H1 (cell line): ENCODE measurements at regions not wholly inside any gene's neighbourhood (a gene's known extent, or its start where the extent isn't known, plus 50 kb on each side); places are given as distances from the start of the nearest gene placed in this dataset.

Experiments used
- CTCF ChIA-PET: fragments of 300-600 bp; sonication (Branson Sonifier 250); formaldehyde crosslinking; loops from one replicate; lab custom pipeline; 2021; ENCODE audit not compliant: partially characterized antibody; lab: Charles Lee
- POLR2A ChIA-PET: fragments of 300-600 bp; sonication (Branson Sonifier 250); formaldehyde crosslinking; loops from one replicate; lab custom pipeline; 2021; ENCODE audit warnings: inconsistent platforms; ENCODE audit not compliant: partially characterized antibody; lab: Charles Lee
- DNase-seq, 2 experiments: peaks; one replicate each; pipeline versions ENCODE4 v3.0.0 to v3.0.0-alpha.2; 2010 to 2022; ENCODE audit warnings: low spot score in 2 of 2, low read depth in 1 of 2, mixed read lengths in 1 of 2
- FAIRE-seq: peaks from 2 replicates; lab custom pipeline; 2011; peaks lifted over from hg19 to GRCh38; lab: Jason Lieb, UNC
- H2AFZ ChIP-seq: 2 replicates; pipeline ENCODE4 v1.8.1; 2012; ENCODE audit warnings: low read length, inconsistent platforms
- H2AK5ac ChIP-seq: 2 replicates; pipeline ENCODE4 v1.6.1; 2013; ENCODE audit warnings: low read depth, low read length
- H2BK120ac ChIP-seq: replicated peaks from 2 replicates; pipeline ENCODE3; 2013; ENCODE audit warnings: low read depth, low read length, inconsistent platforms
- H2BK12ac ChIP-seq: 2 replicates; pipeline ENCODE4 v1.6.1; 2013; ENCODE audit warnings: low read depth, low read length
- H2BK15ac ChIP-seq: 2 replicates; pipeline ENCODE4 v1.6.1; 2013; ENCODE audit warnings: low read length
- H2BK20ac ChIP-seq: 2 replicates; pipeline ENCODE4 v1.6.1; 2013; ENCODE audit warnings: low read length
- H2BK5ac ChIP-seq: 2 replicates; pipeline ENCODE4 v1.6.1; 2013; ENCODE audit warnings: low read depth, low read length
- H3K14ac ChIP-seq: 2 replicates; pipeline ENCODE4 v1.6.1; 2013; ENCODE audit warnings: inconsistent platforms; ENCODE audit not compliant: insufficient read length
- H3K18ac ChIP-seq: 2 replicates; pipeline ENCODE4 v1.6.1; 2013; ENCODE audit warnings: low read length; ENCODE audit errors: extremely low read depth
- H3K23ac ChIP-seq: 2 replicates; pipeline ENCODE4 v1.6.1; 2013; ENCODE audit warnings: inconsistent platforms; ENCODE audit not compliant: insufficient read length
- H3K23me2 ChIP-seq: 2 replicates; pipeline ENCODE4 v1.6.1; 2013; ENCODE audit warnings: low read depth, low read length
- H3K27ac ChIP-seq: 2 replicates; pipeline ENCODE4 v1.6.1; 2011; ENCODE audit warnings: low read depth, low read length, inconsistent platforms
- H3K27me3 ChIP-seq, 4 experiments: replicated peaks in 1 of 4; 1 replicate in 1 of 4; 2 replicates in 3 of 4; pipeline versions ENCODE4 v1.6.1 to v1.8.1; 2011 to 2013; ENCODE audit warnings: low read length in 3 of 4, mild to moderate bottlenecking in 3 of 4, inconsistent platforms in 2 of 4, mixed read lengths in 2 of 4, moderate library complexity in 1 of 4; ENCODE audit not compliant: control insufficient read depth in 3 of 4, insufficient read depth in 3 of 4; ENCODE audit errors: extremely low read depth in 1 of 4
- H3K36me3 ChIP-seq, 4 experiments: 2 replicates each; pipeline versions ENCODE4 v1.6.1 to v1.8.1; 2011 to 2013; ENCODE audit warnings: mild to moderate bottlenecking in 4 of 4, low read length in 3 of 4, moderate library complexity in 2 of 4, control low read depth in 1 of 4, inconsistent platforms in 1 of 4; ENCODE audit not compliant: insufficient read depth in 4 of 4, control insufficient read depth in 2 of 4
- H3K4ac ChIP-seq: replicated peaks from 2 replicates; pipeline ENCODE3; 2013; ENCODE audit warnings: low read length, low read depth, mixed read lengths, inconsistent platforms; ENCODE audit not compliant: insufficient read length
- H3K4me1 ChIP-seq, 4 experiments: replicated peaks in 1 of 4; 1 replicate in 1 of 4; 2 replicates in 3 of 4; pipeline versions ENCODE4 v1.6.1 to v1.8.1; 2011 to 2013; ENCODE audit warnings: low read length in 3 of 4, inconsistent platforms in 2 of 4, mixed read lengths in 1 of 4; ENCODE audit not compliant: insufficient read depth in 4 of 4, control insufficient read depth in 3 of 4
- H3K4me2 ChIP-seq, 2 experiments: 2 replicates each; pipeline versions ENCODE4 v1.6.1 to v1.8.1; 2011 to 2013; ENCODE audit warnings: low read depth in 2 of 2, low read length in 2 of 2, control low read depth in 1 of 2, inconsistent platforms in 1 of 2, mild to moderate bottlenecking in 1 of 2; ENCODE audit not compliant: insufficient read depth in 1 of 2
- H3K4me3 ChIP-seq, 4 experiments: fragments of 200-600, 300-600 bp in 1 of 4; sonication (generic), shearing (Covaris generic), sonication (Bioruptor Twin) in 1 of 4; 2 replicates each; pipeline versions ENCODE4 v1.5.1 to v1.8.1; 2011 to 2016; ENCODE audit warnings: low read length in 4 of 4, low read depth in 3 of 4, control low read depth in 2 of 4, inconsistent platforms in 2 of 4, mild to moderate bottlenecking in 2 of 4, mixed read lengths in 1 of 4, moderate library complexity in 1 of 4; ENCODE audit not compliant: insufficient read depth in 2 of 4; ENCODE audit errors: extremely low read depth in 1 of 4
- H3K56ac ChIP-seq: replicated peaks from 2 replicates; pipeline ENCODE3; 2013; ENCODE audit warnings: low read depth, mild to moderate bottlenecking, mixed read lengths, low read length, inconsistent platforms; ENCODE audit not compliant: insufficient read length
- H3K79me1 ChIP-seq: 2 replicates; pipeline ENCODE4 v1.6.1; 2013; ENCODE audit warnings: low read depth, low read length, control low read depth
- H3K79me2 ChIP-seq, 2 experiments: 2 replicates each; pipeline versions ENCODE4 v1.6.1 to v1.8.1; 2012 to 2013; ENCODE audit warnings: low read length in 2 of 2, mild to moderate bottlenecking in 2 of 2, inconsistent platforms in 1 of 2; ENCODE audit not compliant: insufficient read depth in 2 of 2, control insufficient read depth in 1 of 2
- H3K9ac ChIP-seq, 4 experiments: replicated peaks in 1 of 4; 1 replicate in 1 of 4; 2 replicates in 3 of 4; pipeline versions ENCODE4 v1.6.1 to v1.8.1; 2011 to 2013; ENCODE audit warnings: low read depth in 3 of 4, low read length in 3 of 4, control low read depth in 2 of 4, mild to moderate bottlenecking in 2 of 4, moderate library complexity in 2 of 4, inconsistent platforms in 1 of 4; ENCODE audit errors: extremely low read depth in 1 of 4
- H3K9me3 ChIP-seq, 2 experiments: 2 replicates each; pipeline versions ENCODE4 v1.6.1 to v1.8.1; 2012 to 2013; ENCODE audit warnings: mild to moderate bottlenecking in 2 of 2, moderate library complexity in 2 of 2, control low read depth in 1 of 2, inconsistent platforms in 1 of 2, low read depth in 1 of 2, low read length in 1 of 2, mixed read lengths in 1 of 2; ENCODE audit not compliant: insufficient read depth in 2 of 2
- H4K20me1 ChIP-seq, 2 experiments: replicated peaks in 1 of 2; 2 replicates each; pipeline versions ENCODE3 to v1.8.1; 2011 to 2013; ENCODE audit warnings: inconsistent platforms in 2 of 2, low read length in 2 of 2, mild to moderate bottlenecking in 1 of 2; ENCODE audit not compliant: insufficient read depth in 2 of 2, control insufficient read depth in 1 of 2
- H4K5ac ChIP-seq: 2 replicates; pipeline ENCODE4 v1.6.1; 2013; ENCODE audit warnings: low read length, low read depth, mixed read lengths, inconsistent platforms; ENCODE audit not compliant: insufficient read length
- H4K8ac ChIP-seq: 2 replicates; pipeline ENCODE4 v1.8.0; 2013; ENCODE audit warnings: mild to moderate bottlenecking, moderate library complexity, low read length, inconsistent platforms; ENCODE audit not compliant: insufficient read depth; ENCODE audit errors: extremely low read depth
- H4K91ac ChIP-seq: replicated peaks from 2 replicates; pipeline ENCODE3; 2013; ENCODE audit warnings: low read length, mixed read lengths, inconsistent platforms; ENCODE audit not compliant: insufficient read length
- BCL11A ChIP-seq, 2 experiments: IDR thresholded peaks; one replicate each; pipeline ENCODE4 v1.6.1; 2011; ENCODE audit warnings: low read depth in 2 of 2, low read length in 2 of 2, mild to moderate bottlenecking in 2 of 2
- BRCA1 ChIP-seq: IDR thresholded peaks from 2 replicates; pipeline ENCODE4 v1.6.1; 2012; ENCODE audit warnings: low read depth, low read length, improper control_type of control experiment
- GABPA ChIP-seq: IDR thresholded peaks from 2 replicates; pipeline ENCODE4 v1.6.1; 2011; ENCODE audit warnings: mild to moderate bottlenecking, low read length, moderate library complexity, borderline replicate concordance; ENCODE audit not compliant: insufficient read depth
- JUN ChIP-seq: IDR thresholded peaks from 2 replicates; pipeline ENCODE4 v1.6.1; 2011; ENCODE audit warnings: low read depth, mild to moderate bottlenecking, improper control_type of control experiment, low read length
- SIRT6 ChIP-seq: IDR thresholded peaks from one replicate; pipeline ENCODE4 v1.7.1; 2012; ENCODE audit warnings: low read length, inconsistent platforms
- TAF1 ChIP-seq: IDR thresholded peaks from 2 replicates; pipeline ENCODE4 v1.6.1; 2011; ENCODE audit warnings: mild to moderate bottlenecking, low read depth, low read length
- WGBS, 2 experiments: shearing (Covaris generic) in 1 of 2; methylation state at CpG; one replicate each; pipeline versions ENCODE4 v1.1.6 to v1.1.7; 2013 to 2015; ENCODE audit warnings: low lambda C conversion rate in 2 of 2, mixed read lengths in 2 of 2, inconsistent platforms in 1 of 2, low coverage in 1 of 2, missing lambda C conversion rate in 1 of 2; ENCODE audit not compliant: insufficient replicate concordance in 2 of 2, insufficient coverage in 1 of 2, insufficient read length in 1 of 2; ENCODE audit errors: extremely low coverage in 1 of 2, missing lambda C conversion rate in 1 of 2; 5-methylcytosine and 5-hydroxymethylcytosine counted together

DNA sequence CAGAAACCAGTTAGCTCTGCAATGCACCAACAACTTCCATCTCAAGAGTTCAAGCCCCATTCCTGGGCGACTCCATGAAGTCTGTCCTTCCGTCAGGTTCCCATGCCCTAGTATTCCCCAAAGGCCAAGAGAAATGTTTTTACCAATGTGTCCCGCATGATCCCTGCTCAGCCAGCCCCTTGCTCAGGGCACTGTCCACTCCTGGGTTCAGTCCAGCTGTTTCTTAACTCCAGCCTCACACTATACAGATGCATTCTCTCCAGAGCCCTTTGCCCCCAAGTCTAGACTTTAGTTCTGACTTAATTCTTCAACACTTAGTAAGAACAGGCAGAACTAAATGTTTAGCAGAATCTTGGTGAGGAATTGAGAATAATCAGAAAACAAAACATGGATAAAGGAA is 497.5 kb downstream of the SOX6 start:
- H2BK15ac ChIP-seq, result no peak overlapping the region
- no peak overlapping the region for H3K4me3 ChIP-seq
- FAIRE-seq (no peak), DNase-seq (no peak)
- H4K5ac ChIP-seq, result no peak overlapping the region
- H2AK5ac ChIP-seq, result no peak overlapping the region
- no peak overlapping the region for H2BK5ac ChIP-seq
- no peaks in the 10 kb centered on the region for H3K79me1 ChIP-seq
- no peak overlapping the region for H2AFZ ChIP-seq
- no peaks in the 10 kb centered on the region for H4K20me1 ChIP-seq
- no peak overlapping the region for H3K23ac ChIP-seq
- no peak for TF ChIP-seq TAF1
- no peak for TF ChIP-seq GABPA
- no peak for TF ChIP-seq JUN
- TF ChIP-seq SIRT6, result no peak
- no peak for TF ChIP-seq BRCA1
- no peak for TF ChIP-seq BCL11A (IDR thresholded peaks at IDR 0.05; ENCODE audit: low read depth in 2 of 2, low read length in 2 of 2)
- peaks cover 0 to under 1% (median under 1%) of the 10 kb centered on the region in 4 experiments; a peak in 3 of 7 replicates for H3K4me1 ChIP-seq
- no peaks in the 10 kb centered on the region for H3K79me2 ChIP-seq
- H3K14ac ChIP-seq, result no peak overlapping the region
- peaks cover 1% of the 10 kb centered on the region; the same call in 1 of the 2 replicates for H3K23me2 ChIP-seq
- CTCF ChIA-PET, result no interaction called here
- no peak overlapping the region for H2BK20ac ChIP-seq
- H3K9me3 ChIP-seq, result no peaks in the 10 kb centered on the region
- 91% methylated on average over 3 of the region's 3 CpGs; no CpG with 5 or more reads in 1 of the 2 experiments for WGBS, 2 experiments
- H3K9ac ChIP-seq, result no peak overlapping the region
- H3K56ac ChIP-seq, result no peak overlapping the region
- POLR2A ChIA-PET, result no interaction called here
- no peak overlapping the region for H3K4me2 ChIP-seq
- no peak overlapping the region for H4K91ac ChIP-seq
- H3K36me3 ChIP-seq, result no peaks in the 10 kb centered on the region
- no peak overlapping the region for H3K4ac ChIP-seq
- H2BK120ac ChIP-seq, result no peak overlapping the region
- no peaks in the 10 kb centered on the region for H3K27me3 ChIP-seq
- H3K27ac ChIP-seq, result no peak overlapping the region
- no peak overlapping the region for H4K8ac ChIP-seq
- no peak overlapping the region for H3K18ac ChIP-seq
- H2BK12ac ChIP-seq, result no peak overlapping the region
